H1 (cell line): ENCODE measurements at regions not wholly inside any gene's neighbourhood (a gene's known extent, or its start where the extent isn't known, plus 50 kb on each side); places are given as distances from the start of the nearest gene placed in this dataset.

Experiments used
- HDAC6 ChIP-seq: IDR thresholded peaks from one replicate; pipeline ENCODE4 v1.7.1; 2012; ENCODE audit warnings: low read depth, mild to moderate bottlenecking, inconsistent platforms, low read length, moderate library complexity

DNA sequence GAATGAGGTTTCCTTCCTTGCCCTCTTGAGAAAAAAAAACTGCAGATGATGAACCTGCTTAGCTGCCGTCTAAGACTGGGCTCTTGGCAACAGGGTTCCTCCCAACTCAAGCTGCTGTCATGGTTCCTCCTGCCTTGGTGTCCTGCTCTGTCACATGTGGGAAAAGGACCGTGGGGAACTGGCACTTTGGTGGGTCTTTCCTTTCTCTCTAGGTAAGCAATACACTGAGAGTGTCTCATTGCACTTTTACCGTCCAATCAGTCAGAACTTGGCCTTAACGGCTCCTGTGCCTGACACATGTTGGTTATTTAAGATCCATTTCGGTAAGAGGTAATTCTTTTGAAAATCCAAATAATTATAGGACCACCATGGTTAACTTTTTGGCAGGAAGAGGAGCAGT, 60.8 kb upstream of the RNF152 start (continued):
- no peak for TF ChIP-seq HDAC6
